NCI-H345 (cell line): ENCODE measurements at regions not wholly inside any gene's neighbourhood (a gene's known extent, or its start where the extent isn't known, plus 50 kb on each side); places are given as distances from the start of the nearest gene placed in this dataset.
A peak's percentile ranks its signal among the peaks of the same experiment; 100 is the strongest.

Source experiments
- DNase-seq: peaks from one replicate; lab custom pipeline; 2025; lab: John Stamatoyannopoulos, UW

DNA sequence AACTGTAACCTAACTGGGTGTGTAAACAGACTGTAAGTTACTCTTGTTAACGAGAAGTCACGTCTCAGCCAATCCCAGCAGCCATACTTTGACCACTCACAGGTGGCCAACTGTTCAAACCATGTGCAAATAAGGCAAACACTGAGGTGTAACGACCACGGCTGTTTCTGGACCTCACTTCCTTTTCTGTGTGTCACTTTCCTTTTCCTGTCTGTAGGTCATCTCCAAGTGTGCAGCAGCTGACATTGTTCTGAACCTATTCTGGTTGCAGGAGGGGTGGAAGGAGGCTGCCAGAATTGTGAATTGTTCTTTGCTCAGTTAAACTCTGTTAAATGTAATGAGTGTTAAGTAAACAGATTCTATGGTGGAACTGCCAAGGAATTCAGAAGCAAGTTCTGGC is 627.4 kb downstream of the KCNJ2 start:
- DNase-seq: no peak

DNA sequence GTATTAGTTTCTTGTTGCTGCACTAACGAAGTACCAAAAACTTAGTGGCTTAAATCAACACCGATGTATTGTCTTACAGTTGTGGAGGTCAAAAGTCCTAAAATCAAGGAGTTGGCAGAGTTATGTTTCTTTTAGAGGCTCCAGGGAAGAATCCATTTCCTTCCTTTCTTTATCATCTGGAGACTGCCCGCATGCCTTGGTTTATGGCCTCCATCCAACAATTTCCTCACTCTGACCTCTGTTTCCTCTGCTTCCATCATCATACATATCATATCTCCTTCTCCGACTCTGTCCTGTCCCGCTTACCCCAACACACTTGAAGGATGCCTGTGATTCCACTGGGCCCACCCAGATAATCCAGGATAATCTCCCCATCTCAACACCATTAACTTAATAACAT is 627.8 kb downstream of the KCNJ2 start:
- no peak for DNase-seq

DNA sequence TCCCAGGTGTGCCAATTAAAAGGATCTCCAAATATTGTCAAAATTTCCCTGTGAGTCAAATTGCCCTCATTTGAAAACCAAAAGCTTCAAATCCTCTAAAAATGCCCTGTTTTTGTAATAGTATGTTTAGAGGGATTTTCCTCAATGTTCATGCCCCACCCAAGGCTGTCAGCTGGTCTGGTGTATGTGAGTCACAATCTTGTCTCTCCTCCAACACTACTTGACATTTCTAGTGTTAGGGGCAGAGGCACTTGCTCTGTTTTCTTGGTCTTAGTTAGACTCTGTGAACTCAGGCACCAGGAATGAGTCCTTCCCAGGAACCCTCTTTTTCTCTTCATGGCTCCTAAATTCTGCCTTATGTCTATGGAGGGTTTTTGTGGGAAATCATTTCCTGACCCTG is 634.8 kb downstream of the KCNJ2 start:
- DNase-seq: no peak

DNA sequence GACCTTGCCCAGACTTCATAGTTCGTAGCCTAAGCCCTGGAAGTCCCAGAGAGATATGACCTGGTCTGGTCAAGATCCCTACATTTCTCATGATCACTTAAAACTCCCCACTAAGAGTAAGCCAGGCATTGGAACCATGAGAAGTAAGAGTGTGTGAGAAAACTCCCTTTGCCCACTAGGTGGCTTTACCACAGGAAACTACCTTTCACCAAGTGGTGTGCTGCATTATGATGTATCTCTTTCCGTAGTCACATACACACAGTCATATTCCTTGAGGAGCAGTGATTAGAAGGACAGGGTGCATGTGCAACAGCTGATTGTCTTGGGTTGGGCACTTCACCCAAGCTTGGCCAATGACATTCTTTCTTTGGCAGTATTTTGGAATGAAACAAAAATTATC is 639.3 kb downstream of the KCNJ2 start:
- DNase-seq: no peak

DNA sequence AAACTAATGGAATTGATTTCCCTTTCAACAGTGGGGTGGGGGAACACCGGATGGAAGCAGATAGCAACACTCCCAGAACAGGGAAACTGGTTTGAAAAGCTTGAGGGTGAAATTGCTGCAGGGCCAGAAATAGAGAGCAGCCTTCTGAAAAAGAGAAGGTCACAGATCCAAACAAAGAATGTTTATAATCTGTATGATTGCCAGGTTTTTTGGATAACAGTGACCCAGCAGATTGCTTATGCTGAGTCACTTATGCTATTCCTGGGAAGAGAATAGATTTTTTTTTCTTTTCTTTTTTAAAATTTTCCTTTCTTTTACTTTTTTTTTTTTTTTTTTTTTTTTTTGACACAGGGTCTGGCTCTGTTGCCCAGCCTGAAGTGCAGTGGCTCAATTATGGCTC is 641.3 kb downstream of the KCNJ2 start:
- no peak for DNase-seq

DNA sequence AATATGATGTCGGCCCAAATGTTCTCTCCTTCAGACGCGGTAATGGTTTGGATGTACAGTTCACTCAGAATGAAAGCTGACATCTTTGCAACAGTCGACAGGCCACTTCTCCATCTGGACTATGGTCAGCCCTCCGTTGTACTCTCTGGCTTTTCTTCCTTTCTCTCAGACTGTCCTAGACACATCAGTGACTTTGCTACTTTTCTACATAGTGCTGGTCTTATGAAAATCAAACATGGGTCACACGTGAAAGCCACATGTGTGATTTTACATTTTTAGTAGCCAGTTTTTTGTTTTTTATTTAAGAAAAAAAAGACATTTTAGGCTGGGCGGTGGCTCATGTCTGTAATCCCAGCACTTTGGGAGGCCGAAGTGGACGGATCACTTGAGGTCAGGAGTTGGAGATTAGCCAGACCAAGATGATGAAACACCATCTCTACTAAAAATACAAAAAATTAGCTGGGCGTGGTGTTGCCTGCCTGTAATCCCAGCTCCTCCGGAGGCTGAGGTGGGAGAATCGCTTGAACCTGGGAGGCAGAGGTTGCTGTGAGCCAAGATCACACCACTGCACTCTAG is 644.1 kb downstream of the KCNJ2 start:
- no peak for DNase-seq

- DNase-seq: no peak
These were observed 649.9 kb downstream of the KCNJ2 start for GRCh38 chr17:70819183-70819582.

GRCh38 chr17:70820276-70820675 is 650.9 kb downstream of the KCNJ2 start:
- no peak for DNase-seq

- DNase-seq: no peak
These were observed 656.2 kb downstream of the KCNJ2 start for GRCh38 chr17:70825321-70826125.

DNA sequence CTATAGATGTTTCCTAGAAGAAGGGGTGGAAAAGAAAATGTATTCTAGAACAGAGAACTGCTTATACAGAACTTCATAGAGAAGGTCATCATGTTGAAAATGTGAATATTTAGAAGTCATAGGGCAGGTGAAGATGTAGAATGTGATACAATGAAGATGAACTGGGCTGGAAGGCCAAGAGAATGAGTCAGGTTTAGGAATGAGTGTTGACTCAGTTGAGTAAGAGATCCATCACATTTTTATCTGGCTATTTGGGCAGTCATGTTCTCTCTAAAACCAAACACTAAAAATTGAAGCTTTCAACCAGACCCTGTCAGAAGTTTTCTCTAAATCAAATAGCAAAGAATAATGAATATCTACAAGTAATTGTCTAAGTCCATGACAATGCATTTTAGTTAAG is 660.5 kb downstream of the KCNJ2 start:
- no peak for DNase-seq

DNA sequence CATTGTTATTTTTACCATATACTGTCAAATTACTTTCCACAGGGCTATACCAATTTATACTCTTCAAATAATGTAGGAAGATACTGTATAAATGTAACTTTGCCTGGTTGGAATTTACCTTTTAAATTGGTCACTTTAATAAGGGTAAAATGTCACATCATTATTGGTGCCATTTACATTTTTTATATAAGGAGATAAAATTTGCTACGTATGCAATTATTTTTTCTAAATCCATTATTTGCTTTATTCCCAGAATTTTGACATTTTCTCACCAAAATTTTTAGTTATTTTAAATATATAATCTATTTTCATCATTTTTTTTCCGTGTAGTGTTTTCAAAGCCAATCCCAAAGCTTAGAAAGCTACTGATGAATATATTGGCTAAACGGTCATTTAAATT is 664.7 kb downstream of the KCNJ2 start:
- no peak for DNase-seq

DNA sequence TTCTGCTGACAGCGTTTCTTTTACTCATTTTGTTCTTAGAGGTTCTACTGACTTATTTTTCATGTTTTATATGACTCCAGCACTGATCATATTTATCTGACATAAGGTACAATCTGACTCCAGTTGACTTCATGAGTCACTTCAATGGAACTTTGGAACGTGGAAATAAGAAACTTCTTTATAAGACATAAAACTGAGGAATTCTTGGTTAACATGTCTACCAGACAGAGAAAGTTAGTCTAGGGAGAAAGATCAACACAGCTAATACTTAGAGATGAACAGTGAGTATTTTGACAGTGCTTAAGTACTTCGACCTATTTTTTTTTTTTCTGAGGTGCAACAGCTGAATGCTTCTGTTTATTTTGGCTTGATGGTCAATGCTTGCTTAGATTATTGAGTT is 679.5 kb downstream of the KCNJ2 start:
- no peak for DNase-seq

- peak; percentile 83 for DNase-seq
These were observed 686.2 kb downstream of the KCNJ2 start for GRCh38 chr17:70855401-70856054.

DNA sequence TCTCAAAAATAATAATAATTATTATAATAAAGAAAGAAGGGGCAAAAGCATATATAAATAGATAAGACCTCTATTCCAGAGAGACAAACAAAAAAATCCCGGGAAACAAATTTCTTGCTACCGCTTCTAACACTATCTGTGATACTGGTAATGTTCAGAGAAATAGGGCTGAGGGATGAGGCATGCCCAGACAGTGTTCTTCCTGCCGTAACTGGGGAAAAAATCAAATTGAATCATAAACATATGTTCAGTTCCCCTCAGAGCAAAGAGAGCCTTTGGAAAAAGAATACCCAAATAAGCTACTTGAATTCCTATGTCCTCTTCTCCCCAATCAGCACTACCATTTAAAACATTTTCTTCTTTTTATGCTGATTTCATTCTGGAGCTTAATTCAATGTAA is 688.0 kb downstream of the KCNJ2 start:
- DNase-seq: no peak

- no peak for DNase-seq
These were observed 690.5 kb downstream of the KCNJ2 start for GRCh38 chr17:70859829-70860228.

DNA sequence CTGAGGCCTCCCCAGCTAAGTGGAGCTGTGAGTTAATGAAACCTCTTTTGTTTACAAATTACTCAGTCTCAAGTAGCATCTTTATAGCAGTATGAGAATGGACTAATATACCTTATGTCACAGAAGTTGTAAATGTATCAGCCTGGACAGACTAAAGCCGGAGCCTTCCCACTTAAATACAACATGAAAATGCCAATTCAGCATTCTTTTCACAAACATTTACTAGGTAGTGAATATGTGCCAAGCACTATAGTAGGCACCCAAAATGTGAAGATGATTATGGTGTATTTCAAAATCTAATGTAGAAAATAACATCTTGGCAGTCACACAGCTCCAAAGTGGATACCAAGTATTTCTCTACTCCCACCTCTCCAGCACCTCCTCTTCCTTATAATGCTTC is 693.0 kb downstream of the KCNJ2 start:
- no peak for DNase-seq

DNA sequence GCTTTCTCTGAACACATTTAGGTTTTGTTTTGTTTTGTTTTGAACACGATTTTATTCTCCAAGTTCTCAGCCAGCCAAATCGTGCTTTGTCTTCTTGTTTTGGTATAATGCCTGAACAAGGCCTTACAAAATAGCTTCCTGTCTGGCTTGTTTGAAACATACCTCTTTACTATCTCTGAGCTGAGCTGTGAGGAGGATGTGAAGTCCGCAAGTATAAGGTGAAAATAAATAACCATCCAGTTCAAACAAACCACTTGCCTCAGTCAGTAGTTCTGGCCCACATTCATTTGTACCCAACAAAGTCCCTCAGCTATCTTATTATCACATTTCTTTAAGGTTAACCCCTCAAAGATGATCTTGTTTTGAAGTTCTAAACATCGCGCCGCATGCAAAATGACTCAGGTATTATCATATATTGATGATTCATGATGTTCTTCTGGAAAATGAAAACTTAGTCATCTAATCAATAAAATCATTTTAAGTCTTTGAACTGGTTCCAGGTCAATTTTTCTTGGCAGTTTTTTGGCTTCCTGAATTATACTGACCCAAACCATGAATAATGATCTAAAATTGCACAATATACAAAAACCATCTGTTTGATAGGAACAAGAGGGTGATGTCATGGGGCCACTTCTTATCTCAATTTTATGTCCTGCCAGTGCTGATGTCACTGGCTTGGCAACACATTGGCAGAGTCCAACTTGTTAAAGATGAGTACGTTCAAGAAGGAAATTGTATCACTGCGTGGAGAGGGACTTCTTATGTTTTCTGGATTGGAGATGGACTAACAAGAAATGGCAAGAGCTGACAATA is 694.3 kb downstream of the KCNJ2 start:
- DNase-seq: no peak

DNA sequence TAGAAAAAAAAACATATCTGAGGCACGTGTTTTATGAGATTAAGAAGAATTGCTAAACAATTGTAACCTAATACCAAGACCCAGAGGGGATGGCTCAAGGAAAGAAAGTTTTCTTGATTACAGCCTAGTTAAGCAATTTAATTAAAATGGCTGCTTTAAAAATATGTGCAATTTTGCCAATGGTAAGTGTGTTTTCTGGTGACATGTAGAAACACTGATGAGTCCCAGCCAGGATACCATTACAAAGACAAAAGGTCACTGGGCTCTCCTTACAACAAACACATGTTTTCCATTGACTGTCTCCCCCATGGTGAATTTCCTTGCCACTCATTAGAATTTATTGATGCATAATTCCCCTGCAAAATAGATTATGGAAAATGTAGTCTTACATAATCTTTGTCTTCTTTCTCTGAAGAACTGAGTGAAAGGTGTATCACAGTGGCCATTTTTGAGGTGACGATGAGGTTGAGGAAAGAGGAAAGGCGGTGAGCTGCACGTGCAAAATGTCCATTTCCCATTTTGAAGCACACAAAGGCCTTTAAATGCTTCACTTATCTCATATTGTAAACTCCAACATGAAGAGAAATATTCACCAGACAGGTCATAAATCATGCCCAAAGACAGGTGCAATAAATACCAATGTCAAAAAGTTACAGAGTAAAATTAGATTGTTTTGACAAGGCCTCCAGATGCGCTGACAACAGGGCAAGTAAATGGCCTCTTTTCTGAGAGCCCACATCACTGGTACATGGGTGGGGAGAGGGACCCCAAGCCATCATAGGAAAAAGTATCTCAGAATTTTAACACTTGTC is 696.9 kb downstream of the KCNJ2 start:
- DNase-seq: no peak

DNA sequence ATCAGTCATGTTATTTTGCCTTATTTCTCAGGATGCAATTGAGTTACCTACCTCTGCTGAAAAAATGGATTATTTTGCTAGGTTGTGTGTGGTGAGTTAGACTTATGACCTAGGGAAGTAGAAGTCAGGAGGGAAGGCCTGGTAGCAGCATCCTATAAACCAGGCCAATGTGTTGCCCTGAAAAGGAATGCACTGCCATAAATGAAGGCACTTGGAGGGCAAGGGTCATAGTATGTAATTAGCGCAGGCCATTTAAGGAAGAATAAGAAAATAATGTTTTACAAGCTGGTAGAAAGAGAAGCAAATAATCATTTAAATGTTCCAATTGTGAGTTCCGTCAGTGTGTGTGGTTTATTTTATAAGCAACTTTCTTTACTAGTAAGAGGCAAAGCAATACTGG is 698.8 kb downstream of the KCNJ2 start:
- no peak for DNase-seq

DNA sequence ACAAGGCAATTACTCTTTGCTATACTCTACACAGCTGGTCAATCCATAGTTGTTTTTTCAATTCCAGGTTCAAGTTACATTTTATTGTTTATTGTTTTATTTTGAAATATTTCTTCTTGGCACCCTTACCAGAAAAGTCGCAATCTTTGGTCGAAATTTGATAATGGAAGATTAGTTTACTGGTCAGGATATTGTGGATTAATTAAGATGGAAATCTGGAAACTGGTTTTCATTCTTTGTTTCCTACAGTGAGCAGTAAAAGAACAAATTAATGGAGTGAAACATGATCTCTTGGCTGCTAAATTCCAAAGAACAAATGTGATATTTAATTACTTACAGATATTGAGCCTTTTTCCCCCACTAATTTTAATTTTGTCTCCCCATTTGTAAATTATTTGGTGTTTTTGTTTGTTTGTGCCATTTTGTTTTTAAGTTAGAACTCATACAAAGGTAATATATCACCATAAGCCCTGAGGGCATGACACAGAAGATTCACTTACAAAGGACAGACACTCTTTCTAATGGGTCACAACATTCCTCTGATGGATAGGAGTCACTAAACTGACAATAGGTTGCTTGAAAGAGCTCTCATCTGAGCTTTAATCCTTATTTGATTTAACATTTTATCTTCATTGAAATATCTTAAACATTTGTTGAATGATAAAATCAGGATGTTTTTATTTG is 700.2 kb downstream of the KCNJ2 start:
- no peak for DNase-seq

DNA sequence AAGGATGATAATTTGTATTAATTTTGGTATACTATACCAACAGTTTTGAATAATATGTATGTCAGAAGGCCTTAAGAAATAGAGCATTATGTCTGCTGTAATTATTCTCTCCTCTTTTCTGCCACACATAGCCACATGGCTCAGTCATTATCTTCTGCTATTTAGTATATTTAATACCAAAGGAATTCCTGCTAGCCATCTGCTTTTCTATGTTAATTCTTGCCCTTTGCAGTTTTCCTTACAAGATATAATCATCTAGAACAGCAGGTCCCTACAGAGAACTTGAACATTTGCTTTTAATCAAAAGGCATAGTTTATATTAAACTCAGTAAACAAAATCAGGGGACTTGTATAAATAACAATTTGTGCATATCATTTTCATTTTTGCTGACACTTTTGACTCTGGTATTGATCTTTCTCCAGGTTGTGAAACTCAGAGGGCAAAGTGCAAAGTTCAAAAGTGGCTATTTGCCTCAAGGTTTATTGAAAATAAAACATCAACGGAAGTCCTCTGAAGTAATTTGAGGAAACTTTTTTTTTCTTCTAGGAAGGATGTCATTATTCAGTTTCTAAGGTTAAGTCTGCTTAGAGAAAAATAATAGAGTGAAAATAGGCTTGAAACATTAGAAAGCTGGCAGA is 702.0 kb downstream of the KCNJ2 start:
- no peak for DNase-seq
